ENCODE measurements at regions not wholly inside any gene's neighbourhood (a gene's known extent, or its start where the extent isn't known, plus 50 kb on each side); places are given as distances from the start of the nearest gene placed in this dataset.

DNA sequence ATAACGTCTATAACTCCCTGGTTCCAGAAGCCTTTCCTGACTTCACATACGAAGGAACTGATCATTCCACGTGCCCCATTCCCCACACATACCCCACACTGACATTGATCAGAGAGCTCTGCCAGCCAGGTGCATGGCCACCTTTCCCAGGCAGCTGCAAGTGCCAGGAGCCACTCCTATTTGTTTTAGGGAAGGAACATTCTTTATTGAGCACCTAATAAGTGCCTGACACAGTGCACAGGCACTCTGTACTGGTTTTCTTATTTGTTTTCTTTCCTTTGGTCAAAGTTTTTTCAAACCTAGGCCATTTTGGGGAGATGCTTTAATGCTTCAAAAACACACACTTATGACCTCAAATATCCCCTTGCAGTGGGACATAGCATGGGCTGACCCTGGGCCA is 50.0 kb downstream of the PITPNM2 start:
- FAIRE-seq: no peak
- Histone ChIP-seq H3K4me1 (ENCODE audit: control insufficient read depth in 3 of 3, insufficient read depth in 2 of 3, low read depth in 1 of 3, low read length in 2 of 3) (peaks cover 0 to 4% (median 0%) of the 10 kb centered on the region in 3 donors), H3K36me3 (ENCODE audit: control insufficient read depth in 3 of 3, insufficient read depth in 2 of 3, low read depth in 1 of 3, low read length in 3 of 3) (peaks cover 0 to 7% (median 0%) of the 10 kb centered on the region in 3 donors), H3K9me3 (ENCODE audit: control insufficient read depth in 2 of 2, insufficient read depth in 1 of 2, low read depth in 1 of 2, low read length in 1 of 2) (no peaks in the 10 kb centered on the region), H3K4me3 (ENCODE audit: low read depth in 1 of 3, low read length in 3 of 3) (no peak overlapping the region), H3K27ac (ENCODE audit: low read depth in 1 of 3, low read length in 2 of 3) (no peak overlapping the region), H3K27me3 (ENCODE audit: control insufficient read depth in 3 of 3, insufficient read depth in 3 of 3, low read length in 3 of 3) (no peaks in the 10 kb centered on the region)
- DNase-seq: no peak
- 88 to 91% (median 90%) methylated on average over 3 of the region's 3 CpGs for WGBS, 3 donors

DNA sequence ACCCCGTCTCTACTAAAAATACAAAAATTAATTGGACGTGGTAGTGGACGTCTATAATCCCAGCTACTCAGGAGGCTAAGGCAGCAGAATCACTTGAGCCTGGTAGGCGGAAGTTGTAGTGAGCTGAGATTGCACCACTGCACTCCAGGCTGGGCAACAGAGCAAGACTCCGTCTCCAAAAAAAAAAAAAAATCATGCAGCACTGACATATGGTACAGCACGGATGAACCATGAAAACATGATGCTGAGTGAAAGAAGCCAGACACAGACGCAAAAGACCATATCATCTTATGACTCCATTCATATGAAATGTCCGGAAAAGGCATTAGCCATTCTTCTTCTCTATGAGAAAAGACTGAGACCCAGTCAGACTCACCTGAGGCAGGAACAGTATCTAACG is 50.4 kb downstream of the PITPNM2 start:
- H3K4me1 ChIP-seq (ENCODE audit: control insufficient read depth in 3 of 3, insufficient read depth in 2 of 3, low read depth in 1 of 3, low read length in 2 of 3): peaks cover 0 to 8% (median 0%) of the 10 kb centered on the region in 3 donors
- no peak overlapping the region for H3K4me3 ChIP-seq (ENCODE audit: low read depth in 1 of 3, low read length in 3 of 3)
- whole genome bisulfite sequencing, 3 donors: 93 to 94% (median 93%) methylated on average over 9 of the region's 9 CpGs
- H3K27me3 ChIP-seq (ENCODE audit: control insufficient read depth in 3 of 3, insufficient read depth in 3 of 3, low read length in 3 of 3): no peaks in the 10 kb centered on the region
- H3K27ac ChIP-seq (ENCODE audit: low read depth in 1 of 3, low read length in 2 of 3): no peak overlapping the region
- peaks cover 0 to 7% (median 0%) of the 10 kb centered on the region in 3 donors for H3K36me3 ChIP-seq (ENCODE audit: control insufficient read depth in 3 of 3, insufficient read depth in 2 of 3, low read depth in 1 of 3, low read length in 3 of 3)
- DNase-seq (no peak), FAIRE-seq (no peak)
- H3K9me3 ChIP-seq (ENCODE audit: control insufficient read depth in 2 of 2, insufficient read depth in 1 of 2, low read depth in 1 of 2, low read length in 1 of 2): no peaks in the 10 kb centered on the region

DNA sequence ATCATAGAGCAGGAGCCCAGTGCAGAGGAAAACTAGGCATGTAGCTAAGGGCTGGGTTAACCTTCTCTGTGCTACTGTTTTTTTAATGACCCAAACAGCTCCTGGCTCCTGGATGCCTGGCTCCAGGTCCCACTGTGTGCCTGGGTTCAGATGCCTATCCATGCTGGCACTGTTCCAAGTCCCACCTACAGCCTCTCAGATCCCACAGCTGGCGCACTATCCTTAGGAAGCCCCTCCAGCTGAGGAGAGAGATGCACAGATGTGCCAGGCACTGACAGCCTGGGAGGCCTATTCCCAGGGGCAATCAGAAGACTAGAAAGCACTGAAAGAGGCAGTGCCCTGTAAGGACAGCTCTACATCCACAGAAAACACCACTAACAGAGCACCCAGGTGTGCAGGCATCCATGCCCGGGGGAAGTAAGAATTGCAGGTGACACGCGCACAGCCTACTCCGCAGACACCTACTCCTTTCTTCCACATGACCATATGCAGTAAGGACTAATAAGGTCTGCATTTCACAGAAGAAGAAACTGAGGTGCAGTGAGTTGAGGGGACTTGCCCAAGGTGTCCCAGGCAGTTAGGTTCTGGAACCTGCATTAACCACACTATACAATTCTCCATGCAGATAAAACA is 51.2 kb downstream of the PITPNM2 start:
- no peak for FAIRE-seq
- Histone ChIP-seq H3K27ac (ENCODE audit: low read depth in 1 of 3, low read length in 2 of 3) (no peak overlapping the region), H3K9me3 (ENCODE audit: control insufficient read depth in 2 of 2, insufficient read depth in 1 of 2, low read depth in 1 of 2, low read length in 1 of 2) (no peaks in the 10 kb centered on the region), H3K27me3 (ENCODE audit: control insufficient read depth in 3 of 3, insufficient read depth in 3 of 3, low read length in 3 of 3) (no peaks in the 10 kb centered on the region), H3K36me3 (ENCODE audit: control insufficient read depth in 3 of 3, insufficient read depth in 2 of 3, low read depth in 1 of 3, low read length in 3 of 3) (peaks cover 0 to 7% (median 0%) of the 10 kb centered on the region in 3 donors), H3K4me3 (ENCODE audit: low read depth in 1 of 3, low read length in 3 of 3) (no peak overlapping the region), H3K4me1 (ENCODE audit: control insufficient read depth in 3 of 3, insufficient read depth in 2 of 3, low read depth in 1 of 3, low read length in 2 of 3) (peaks cover 0 to 9% (median 3%) of the 10 kb centered on the region in 3 donors)
- no peak for DNase-seq
- WGBS, 3 donors: 94 to 97% (median 97%) methylated on average over 5 of the region's 5 CpGs

DNA sequence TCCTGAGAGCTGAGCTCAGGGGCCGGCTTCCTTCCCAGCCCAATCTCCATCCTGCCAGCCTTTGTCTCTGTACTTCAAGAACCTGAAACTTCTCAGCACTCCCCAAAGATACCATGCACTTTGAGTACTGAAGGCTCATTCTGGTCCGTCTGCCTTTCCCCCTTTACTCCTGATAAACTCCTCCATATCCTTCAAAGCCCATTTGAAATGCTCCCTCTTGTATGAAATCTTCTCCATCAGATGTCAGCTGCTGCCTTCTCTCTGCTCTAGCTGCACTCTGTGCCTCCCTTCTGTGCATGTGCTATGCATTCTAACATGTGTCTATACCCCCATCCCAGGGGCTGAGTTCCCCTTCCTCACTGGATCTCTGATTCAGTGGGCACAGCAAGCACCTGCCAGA is 52.1 kb downstream of the PITPNM2 start:
- H3K4me1 ChIP-seq (ENCODE audit: control insufficient read depth in 3 of 3, insufficient read depth in 2 of 3, low read depth in 1 of 3, low read length in 2 of 3): peaks cover 0 to 16% (median 3%) of the 10 kb centered on the region in 3 donors
- peaks cover 0 to 7% (median 0%) of the 10 kb centered on the region in 3 donors for H3K36me3 ChIP-seq (ENCODE audit: control insufficient read depth in 3 of 3, insufficient read depth in 2 of 3, low read depth in 1 of 3, low read length in 3 of 3)
- H3K27me3 ChIP-seq (ENCODE audit: control insufficient read depth in 3 of 3, insufficient read depth in 3 of 3, low read length in 3 of 3): no peaks in the 10 kb centered on the region
- WGBS, 3 donors: 83 to 90% (median 88%) methylated on average over 2 of the region's 2 CpGs
- H3K4me3 ChIP-seq (ENCODE audit: low read depth in 1 of 3, low read length in 3 of 3): no peak overlapping the region
- no peaks in the 10 kb centered on the region for H3K9me3 ChIP-seq (ENCODE audit: control insufficient read depth in 2 of 2, insufficient read depth in 1 of 2, low read depth in 1 of 2, low read length in 1 of 2)
- FAIRE-seq (no peak), DNase-seq (no peak)
- no peak overlapping the region for H3K27ac ChIP-seq (ENCODE audit: low read depth in 1 of 3, low read length in 2 of 3)

DNA sequence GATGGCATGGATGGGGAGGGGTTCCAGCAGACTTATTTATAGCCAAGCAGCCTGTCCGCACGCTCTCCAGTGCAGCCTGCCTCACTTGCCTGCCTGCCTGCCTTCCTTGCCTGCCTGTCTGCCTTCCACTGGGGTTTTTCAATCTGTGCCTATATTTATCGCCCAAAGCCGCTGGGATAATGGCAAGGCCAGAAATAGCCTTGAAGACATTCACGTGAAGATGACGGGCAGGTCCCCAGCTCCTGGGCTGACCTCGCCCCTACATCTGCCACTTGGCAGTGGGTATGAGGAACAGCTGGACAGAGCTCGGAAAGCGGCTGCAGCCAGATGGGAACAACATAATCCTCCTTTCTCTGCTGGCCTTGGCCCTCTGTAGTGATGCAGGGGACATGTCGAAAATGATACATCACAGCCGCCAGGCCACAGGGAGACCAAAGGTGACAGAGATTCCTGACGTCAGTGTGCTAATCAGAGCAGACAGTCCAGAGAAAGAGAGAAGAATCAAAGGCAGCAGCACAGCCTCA is 53.3 kb downstream of the PITPNM2 start:
- DNase-seq: no peak
- Histone ChIP-seq H3K4me3 (ENCODE audit: low read depth in 1 of 3, low read length in 3 of 3) (no peak overlapping the region), H3K9me3 (ENCODE audit: control insufficient read depth in 2 of 2, insufficient read depth in 1 of 2, low read depth in 1 of 2, low read length in 1 of 2) (no peaks in the 10 kb centered on the region), H3K36me3 (ENCODE audit: control insufficient read depth in 3 of 3, insufficient read depth in 2 of 3, low read depth in 1 of 3, low read length in 3 of 3) (peaks cover 0 to 5% (median 0%) of the 10 kb centered on the region in 3 donors), H3K27me3 (ENCODE audit: control insufficient read depth in 3 of 3, insufficient read depth in 3 of 3, low read length in 3 of 3) (no peaks in the 10 kb centered on the region), H3K27ac (ENCODE audit: low read depth in 1 of 3, low read length in 2 of 3) (peak overlapping the region in 1 of 3 donors; percentile 63), H3K4me1 (ENCODE audit: control insufficient read depth in 3 of 3, insufficient read depth in 2 of 3, low read depth in 1 of 3, low read length in 2 of 3) (peaks cover 0 to 17% (median 3%) of the 10 kb centered on the region in 3 donors)
- WGBS, 3 donors: 68 to 88% (median 84%) methylated on average over 12 of the region's 12 CpGs
- no peak for FAIRE-seq

DNA sequence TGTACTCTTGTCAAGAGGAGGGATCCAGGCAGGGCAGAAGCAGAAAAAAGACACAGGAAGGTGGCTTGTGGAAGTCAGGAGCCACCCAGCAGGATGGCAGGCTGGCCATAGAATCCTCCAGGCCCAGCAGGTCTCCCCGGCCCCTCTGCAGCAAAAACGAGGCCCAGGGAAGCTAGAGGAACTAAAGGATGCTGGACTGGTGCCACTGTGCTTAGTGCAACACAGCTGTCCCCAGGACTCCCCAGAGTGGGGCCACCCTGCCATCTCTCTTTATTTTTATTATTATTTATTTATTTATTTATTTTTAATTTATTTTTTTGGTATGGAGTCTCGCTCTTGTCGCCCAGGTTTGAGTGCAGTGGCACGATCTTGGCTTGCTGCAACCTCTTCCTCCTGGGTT is 54.1 kb downstream of the PITPNM2 start:
- WGBS, 3 donors: 81 to 88% (median 82%) methylated on average over 5 of the region's 5 CpGs
- Histone ChIP-seq H3K4me1 (ENCODE audit: control insufficient read depth in 3 of 3, insufficient read depth in 2 of 3, low read depth in 1 of 3, low read length in 2 of 3) (peaks cover 0 to 17% (median 3%) of the 10 kb centered on the region in 3 donors), H3K9me3 (ENCODE audit: control insufficient read depth in 2 of 2, insufficient read depth in 1 of 2, low read depth in 1 of 2, low read length in 1 of 2) (no peaks in the 10 kb centered on the region), H3K27ac (ENCODE audit: low read depth in 1 of 3, low read length in 2 of 3) (no peak overlapping the region), H3K36me3 (ENCODE audit: control insufficient read depth in 3 of 3, insufficient read depth in 2 of 3, low read depth in 1 of 3, low read length in 3 of 3) (peaks cover 0 to 5% (median 0%) of the 10 kb centered on the region in 3 donors), H3K4me3 (ENCODE audit: low read depth in 1 of 3, low read length in 3 of 3) (no peak overlapping the region), H3K27me3 (ENCODE audit: control insufficient read depth in 3 of 3, insufficient read depth in 3 of 3, low read length in 3 of 3) (no peaks in the 10 kb centered on the region)
- DNase-seq: no peak
- FAIRE-seq: no peak

DNA sequence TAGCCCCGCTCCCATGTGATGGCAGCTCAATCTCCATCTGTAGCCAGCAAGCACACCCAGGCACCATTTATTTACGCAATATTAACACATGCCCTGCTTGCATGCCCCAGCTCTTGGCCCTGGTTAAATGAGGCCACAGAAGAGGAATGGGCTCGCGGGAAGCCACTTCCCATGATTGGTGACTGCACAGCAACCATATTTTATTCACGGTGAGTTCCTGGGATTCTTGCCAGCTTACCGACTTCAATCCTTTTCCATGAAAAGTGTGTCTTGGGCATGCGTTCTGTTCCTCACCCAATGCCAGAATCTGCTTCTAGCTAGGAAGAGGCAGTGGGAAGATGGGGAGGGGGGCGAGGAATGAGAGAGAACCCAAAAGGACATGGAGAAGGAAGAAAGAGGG is 54.7 kb downstream of the PITPNM2 start:
- H3K9me3 ChIP-seq (ENCODE audit: control insufficient read depth in 2 of 2, insufficient read depth in 1 of 2, low read depth in 1 of 2, low read length in 1 of 2): no peaks in the 10 kb centered on the region
- WGBS, 3 donors: 87 to 92% (median 91%) methylated on average over 8 of the region's 8 CpGs

DNA sequence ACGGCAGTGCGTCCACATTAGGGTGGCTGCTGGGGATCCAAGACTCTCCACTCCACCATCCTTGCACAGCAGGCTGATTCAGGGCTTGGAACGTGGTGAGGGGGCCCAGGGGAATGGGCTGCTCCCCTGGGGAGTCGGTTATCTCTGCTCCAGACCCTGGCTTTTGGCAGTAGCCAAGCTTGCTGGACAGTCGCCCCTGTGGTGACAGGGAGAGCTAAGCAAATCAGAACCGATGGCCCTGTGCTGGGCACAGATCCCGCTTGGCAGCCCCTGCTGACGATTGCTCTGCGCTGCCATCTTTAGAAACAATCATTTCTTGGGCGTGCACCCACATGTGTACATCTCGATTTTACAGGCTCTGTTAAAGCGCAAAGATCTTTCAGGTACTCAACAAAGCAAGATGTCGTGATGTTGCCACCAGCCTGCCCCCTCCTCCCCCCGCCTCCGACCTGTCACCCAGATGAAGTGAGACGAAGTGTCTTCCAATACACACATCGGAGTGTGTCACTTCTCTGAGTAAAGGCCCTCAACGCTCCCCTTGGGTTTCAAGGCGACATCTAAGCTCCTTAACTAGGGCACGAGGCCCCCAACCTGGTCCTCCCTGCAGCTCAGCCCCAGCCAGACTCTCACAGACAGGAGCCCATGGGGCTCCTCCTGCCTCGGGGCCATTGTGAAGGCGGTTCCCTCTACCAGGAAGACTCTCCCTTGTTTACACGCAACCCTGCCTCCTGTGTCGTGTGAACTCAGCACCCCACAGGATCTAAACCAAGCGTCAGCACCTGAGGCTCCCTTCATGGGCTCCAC is 55.6 kb downstream of the PITPNM2 start:
- peaks cover 0 to 17% (median 3%) of the 10 kb centered on the region in 3 donors for H3K4me1 ChIP-seq (ENCODE audit: control insufficient read depth in 3 of 3, insufficient read depth in 2 of 3, low read depth in 1 of 3, low read length in 2 of 3)
- 81 to 93% (median 89%) methylated on average over 25 of the region's 25 CpGs for WGBS, 3 donors
- no peak for FAIRE-seq
- H3K4me3 ChIP-seq (ENCODE audit: low read depth in 1 of 3, low read length in 3 of 3): no peak overlapping the region
- H3K9me3 ChIP-seq (ENCODE audit: control insufficient read depth in 2 of 2, insufficient read depth in 1 of 2, low read depth in 1 of 2, low read length in 1 of 2): no peaks in the 10 kb centered on the region
- H3K36me3 ChIP-seq (ENCODE audit: control insufficient read depth in 3 of 3, insufficient read depth in 2 of 3, low read depth in 1 of 3, low read length in 3 of 3): peaks cover 0 to 10% (median 0%) of the 10 kb centered on the region in 3 donors
- no peaks in the 10 kb centered on the region for H3K27me3 ChIP-seq (ENCODE audit: control insufficient read depth in 3 of 3, insufficient read depth in 3 of 3, low read length in 3 of 3)
- H3K27ac ChIP-seq (ENCODE audit: low read depth in 1 of 3, low read length in 2 of 3): peak overlapping the region in 1 of 3 donors; percentile 69
- DNase-seq: no peak

More for the DNA sequence above, 54.7 kb downstream of the PITPNM2 start:
- no peak for FAIRE-seq
- Histone ChIP-seq H3K36me3 (ENCODE audit: control insufficient read depth in 3 of 3, insufficient read depth in 2 of 3, low read depth in 1 of 3, low read length in 3 of 3) (peaks cover 0 to 5% (median 0%) of the 10 kb centered on the region in 3 donors), H3K27me3 (ENCODE audit: control insufficient read depth in 3 of 3, insufficient read depth in 3 of 3, low read length in 3 of 3) (no peaks in the 10 kb centered on the region), H3K27ac (ENCODE audit: low read depth in 1 of 3, low read length in 2 of 3) (no peak overlapping the region), H3K4me1 (ENCODE audit: control insufficient read depth in 3 of 3, insufficient read depth in 2 of 3, low read depth in 1 of 3, low read length in 2 of 3) (peaks cover 0 to 17% (median 3%) of the 10 kb centered on the region in 3 donors), H3K4me3 (ENCODE audit: low read depth in 1 of 3, low read length in 3 of 3) (no peak overlapping the region)
- no peak for DNase-seq
